ENCODE measurements at regions not wholly inside any gene's neighbourhood (a gene's known extent, or its start where the extent isn't known, plus 50 kb on each side); places are given as distances from the start of the nearest gene placed in this dataset.

- no peaks in the 10 kb centered on the region for H3K4me1 ChIP-seq
- DNase-seq = peak in 1 of 2 donors; percentile 61
- intact Hi-C loops (cut with DNase I; ENCODE audit: low total_unique reads) = no loop called here
- H3K27me3 ChIP-seq = no peaks in the 10 kb centered on the region
- H3K9me3 ChIP-seq = no peaks in the 10 kb centered on the region
- no peak for TF ChIP-seq CTCF (IDR thresholded peaks at IDR 0.05)
- no peak overlapping the region for H3K27ac ChIP-seq
- H3K36me3 ChIP-seq = no peaks in the 10 kb centered on the region
- no peak overlapping the region for H3K4me3 ChIP-seq
Observed at GRCh38 chr14:101006008-101006407, 102.5 kb upstream of the RTL1 start.

- no peak overlapping the region for H3K27ac ChIP-seq
- no peak for TF ChIP-seq CTCF (IDR thresholded peaks at IDR 0.05)
- no peaks in the 10 kb centered on the region for H3K36me3 ChIP-seq
- intact Hi-C loops (cut with DNase I; ENCODE audit: low total_unique reads) = no loop called here
- H3K4me1 ChIP-seq = no peaks in the 10 kb centered on the region
- H3K9me3 ChIP-seq = no peaks in the 10 kb centered on the region
- no peak for DNase-seq
- no peak overlapping the region for H3K4me3 ChIP-seq
- H3K27me3 ChIP-seq = no peaks in the 10 kb centered on the region
Observed at GRCh38 chr14:101007004-101007614, 103.6 kb upstream of the RTL1 start.

GRCh38 chr14:101007765-101008164 lies 104.2 kb upstream of the RTL1 start:
- Histone ChIP-seq H3K4me3 (no peak overlapping the region), H3K27ac (no peak overlapping the region), H3K9me3 (no peaks in the 10 kb centered on the region), H3K27me3 (no peaks in the 10 kb centered on the region), H3K4me1 (no peaks in the 10 kb centered on the region), H3K36me3 (no peaks in the 10 kb centered on the region)
- TF ChIP-seq CTCF (IDR thresholded peaks at IDR 0.05) = no peak
- DNase-seq = no peak
- intact Hi-C loops (cut with DNase I; ENCODE audit: low total_unique reads) = no loop called here

GRCh38 chr14:101008196-101008595 lies 104.7 kb upstream of the RTL1 start:
- TF ChIP-seq CTCF (IDR thresholded peaks at IDR 0.05) = no peak
- intact Hi-C loops (cut with DNase I; ENCODE audit: low total_unique reads) = no loop called here
- Histone ChIP-seq H3K36me3 (no peaks in the 10 kb centered on the region), H3K9me3 (no peaks in the 10 kb centered on the region), H3K4me3 (no peak overlapping the region), H3K4me1 (no peaks in the 10 kb centered on the region), H3K27me3 (no peaks in the 10 kb centered on the region), H3K27ac (no peak overlapping the region)
- DNase-seq = no peak

GRCh38 chr14:101008631-101009336 lies 105.3 kb upstream of the RTL1 start:
- intact Hi-C loops (cut with DNase I; ENCODE audit: low total_unique reads) = no loop called here

More at GRCh38 chr14:101008631-101009336, 105.3 kb upstream of the RTL1 start:
- Histone ChIP-seq H3K27ac (no peak overlapping the region), H3K4me1 (no peaks in the 10 kb centered on the region), H3K27me3 (no peaks in the 10 kb centered on the region), H3K36me3 (no peaks in the 10 kb centered on the region), H3K4me3 (no peak overlapping the region), H3K9me3 (no peaks in the 10 kb centered on the region)
- TF ChIP-seq CTCF (IDR thresholded peaks at IDR 0.05) = no peak
- DNase-seq = no peak

All from tibial artery (tissue), 4 donors.